GM20000 (cell line): ENCODE measurements at regions not wholly inside any gene's neighbourhood (a gene's known extent, or its start where the extent isn't known, plus 50 kb on each side); places are given as distances from the start of the nearest gene placed in this dataset.

Experiments
- DNase-seq: peaks from one replicate; pipeline ENCODE4 v3.0.0; 2012; ENCODE audit warnings: low spot score
- TF ChIP-seq, protein P1 (sequence below): IDR thresholded peaks from 2 replicates; pipeline ENCODE4 v1.5.1; 2012; ENCODE audit warnings: mild to moderate bottlenecking, control low read depth; ENCODE audit errors: extremely low read depth, missing control alignments

GRCh38 chr15:69535998-69536397 is 83.4 kb downstream of the RPLP1 start:
- DNase-seq, result no peak
- TF ChIP-seq, protein P1, sequence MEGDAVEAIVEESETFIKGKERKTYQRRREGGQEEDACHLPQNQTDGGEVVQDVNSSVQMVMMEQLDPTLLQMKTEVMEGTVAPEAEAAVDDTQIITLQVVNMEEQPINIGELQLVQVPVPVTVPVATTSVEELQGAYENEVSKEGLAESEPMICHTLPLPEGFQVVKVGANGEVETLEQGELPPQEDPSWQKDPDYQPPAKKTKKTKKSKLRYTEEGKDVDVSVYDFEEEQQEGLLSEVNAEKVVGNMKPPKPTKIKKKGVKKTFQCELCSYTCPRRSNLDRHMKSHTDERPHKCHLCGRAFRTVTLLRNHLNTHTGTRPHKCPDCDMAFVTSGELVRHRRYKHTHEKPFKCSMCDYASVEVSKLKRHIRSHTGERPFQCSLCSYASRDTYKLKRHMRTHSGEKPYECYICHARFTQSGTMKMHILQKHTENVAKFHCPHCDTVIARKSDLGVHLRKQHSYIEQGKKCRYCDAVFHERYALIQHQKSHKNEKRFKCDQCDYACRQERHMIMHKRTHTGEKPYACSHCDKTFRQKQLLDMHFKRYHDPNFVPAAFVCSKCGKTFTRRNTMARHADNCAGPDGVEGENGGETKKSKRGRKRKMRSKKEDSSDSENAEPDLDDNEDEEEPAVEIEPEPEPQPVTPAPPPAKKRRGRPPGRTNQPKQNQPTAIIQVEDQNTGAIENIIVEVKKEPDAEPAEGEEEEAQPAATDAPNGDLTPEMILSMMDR, result no peak

DNA sequence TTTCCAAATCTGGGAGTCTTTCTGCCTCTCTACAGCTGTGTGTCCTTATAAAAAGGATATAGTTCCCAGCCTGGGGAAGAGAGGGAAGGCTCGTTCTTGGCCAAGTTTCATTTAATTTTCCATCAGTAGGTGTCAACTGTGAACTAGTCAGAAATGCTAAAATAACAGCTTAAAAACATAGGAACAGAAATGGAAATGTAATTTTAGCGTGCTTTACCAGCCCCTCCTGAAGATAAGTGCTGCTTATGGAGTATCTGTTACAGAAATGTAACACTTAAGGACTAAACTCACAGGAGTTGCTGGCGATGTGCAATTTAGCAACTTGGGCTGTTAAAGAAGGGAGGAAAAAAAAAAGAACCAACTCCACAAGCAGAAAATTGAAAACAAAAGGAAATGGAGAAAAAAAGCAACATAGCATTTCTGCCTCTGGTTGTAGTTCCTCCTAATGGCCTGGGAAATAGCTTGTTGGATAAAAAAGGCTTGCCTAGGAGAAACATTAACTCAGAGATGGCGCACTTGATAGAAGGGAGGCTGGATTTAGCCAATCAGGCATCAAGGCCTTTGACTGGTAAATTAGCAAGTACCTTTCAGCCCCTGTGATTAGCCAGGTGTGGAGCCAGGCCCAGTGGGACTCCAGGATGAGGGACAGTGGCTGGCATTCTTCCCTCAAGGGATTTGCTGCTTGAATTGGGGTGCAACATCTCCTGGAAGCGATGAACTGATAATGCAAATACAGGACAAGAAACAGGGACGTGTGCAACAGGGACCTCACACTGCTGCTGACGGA is 84.3 kb downstream of the RPLP1 start:
- TF ChIP-seq, protein P1, result no peak
- no peak for DNase-seq

DNA sequence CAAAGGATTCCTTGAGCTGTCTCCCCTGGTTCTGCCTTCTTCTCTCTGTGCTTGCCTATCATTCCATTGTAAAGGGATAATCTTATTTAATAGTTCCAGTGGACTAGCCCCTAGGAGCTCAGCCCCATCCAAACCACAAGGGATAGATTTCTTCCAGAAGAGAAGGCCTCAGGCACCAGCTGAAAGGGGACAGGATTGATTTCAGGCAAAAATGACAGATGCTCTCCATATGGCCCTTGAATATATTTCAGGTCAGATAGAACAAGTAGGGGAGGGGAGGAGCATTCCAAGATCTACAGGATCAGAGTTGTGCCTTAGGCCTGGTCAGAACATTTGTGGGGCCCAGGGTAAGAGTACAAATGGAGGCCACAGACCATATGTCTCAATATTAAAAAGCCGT is 85.3 kb downstream of the RPLP1 start:
- TF ChIP-seq, protein P1, result no peak
- no peak for DNase-seq

DNA sequence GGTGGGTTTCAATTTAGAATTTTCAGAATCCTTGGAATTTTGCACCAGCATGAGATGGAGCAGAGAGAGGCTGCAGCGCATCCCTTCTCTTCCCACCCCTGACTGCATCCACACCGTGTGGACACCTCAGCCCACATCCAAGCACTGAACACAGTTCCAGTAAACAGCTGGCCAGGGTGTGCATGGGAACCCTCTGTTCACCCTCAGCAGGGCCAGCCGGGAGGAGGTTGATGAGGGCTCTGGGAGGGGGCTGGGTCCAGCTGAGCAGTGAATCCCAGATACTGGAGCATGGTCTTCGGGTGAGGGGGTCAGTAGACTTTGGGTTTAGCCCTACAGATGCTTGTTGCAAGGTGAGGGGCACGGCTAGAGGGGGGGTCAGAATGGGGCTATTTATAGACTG is 85.8 kb downstream of the RPLP1 start:
- no peak for DNase-seq
- TF ChIP-seq, protein P1, result no peak

- TF ChIP-seq, protein P1, result no peak
- DNase-seq, result no peak
These were observed 86.7 kb downstream of the RPLP1 start for GRCh38 chr15:69539345-69539744.

DNA sequence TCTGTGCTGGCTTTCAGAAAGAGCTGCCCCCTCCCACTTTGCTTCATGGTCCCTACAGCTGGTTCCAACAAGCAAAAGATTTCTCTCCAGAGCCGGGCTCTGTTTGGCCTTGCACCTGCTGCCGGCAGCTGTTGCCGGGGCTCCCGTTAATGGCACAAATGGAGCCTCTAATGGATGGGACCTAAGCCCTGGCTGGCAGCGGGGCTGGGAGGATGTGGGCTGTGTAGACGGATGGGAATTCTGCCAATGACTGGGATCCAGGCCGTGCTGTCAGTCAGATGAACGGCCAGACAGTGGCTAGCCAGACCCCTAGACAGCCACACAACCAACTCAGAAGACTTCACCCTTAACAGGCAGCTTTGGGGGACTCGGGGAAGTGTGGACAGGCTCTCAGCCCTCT is 88.0 kb downstream of the RPLP1 start:
- no peak for DNase-seq
- TF ChIP-seq, protein P1, result no peak

- no peak for DNase-seq
- TF ChIP-seq, protein P1, result no peak
These were observed 89.4 kb downstream of the RPLP1 start for GRCh38 chr15:69542028-69542427.
